Colonic mucosa (tissue), 4 donors: ENCODE measurements at regions not wholly inside any gene's neighbourhood (a gene's known extent, or its start where the extent isn't known, plus 50 kb on each side); places are given as distances from the start of the nearest gene placed in this dataset.
"Not testable (repeated sequence)": the region's sequence is repeated elsewhere in the genome, so short reads cannot be mapped to it uniquely, and the experiment has no call there.

Source experiments
- DNase-seq: peaks from one replicate; pipeline ENCODE4 v3.0.0-alpha.2; 2020
- H3K27ac ChIP-seq: fragments of 200-600 bp; one replicate; pipeline ENCODE4 v1.8.0; 2021
- H3K27me3 ChIP-seq: fragments of 200-600 bp; one replicate; pipeline ENCODE4 v1.8.0; 2021
- H3K36me3 ChIP-seq: fragments of 200-600 bp; one replicate; pipeline ENCODE4 v1.8.0; 2021
- H3K4me1 ChIP-seq: fragments of 200-600 bp; one replicate; pipeline ENCODE4 v1.8.0; 2021; ENCODE audit warnings: mild to moderate bottlenecking
- H3K4me3 ChIP-seq: fragments of 200-600 bp; one replicate; pipeline ENCODE4 v1.8.0; 2021
- H3K9ac ChIP-seq, 2 donors: one replicate each; pipeline ENCODE4 v1.7.0; 2013; ENCODE audit warnings: control low read depth in 2 of 2, low read depth in 2 of 2, low read length in 2 of 2
- H3K9me3 ChIP-seq: fragments of 200-600 bp; one replicate; pipeline ENCODE4 v1.8.0; 2021
- intact Hi-C: fragments of 100-400 bp; cut with DNase I; formaldehyde crosslinking; loops from one replicate; pipeline ENCODE4 v1.14.1; 2022
- TF ChIP-seq, protein P1 (sequence below): fragments of 200-600 bp; IDR thresholded peaks from one replicate; pipeline ENCODE4 v1.8.0; 2022; ENCODE audit warnings: antibody characterized with exemption, mild to moderate bottlenecking
- donor health status: healthy.
- donor health status: DM: no; HTN: no; CAD: no.
- donor health status: DM: no; HTN: no; CAD: no.

DNA sequence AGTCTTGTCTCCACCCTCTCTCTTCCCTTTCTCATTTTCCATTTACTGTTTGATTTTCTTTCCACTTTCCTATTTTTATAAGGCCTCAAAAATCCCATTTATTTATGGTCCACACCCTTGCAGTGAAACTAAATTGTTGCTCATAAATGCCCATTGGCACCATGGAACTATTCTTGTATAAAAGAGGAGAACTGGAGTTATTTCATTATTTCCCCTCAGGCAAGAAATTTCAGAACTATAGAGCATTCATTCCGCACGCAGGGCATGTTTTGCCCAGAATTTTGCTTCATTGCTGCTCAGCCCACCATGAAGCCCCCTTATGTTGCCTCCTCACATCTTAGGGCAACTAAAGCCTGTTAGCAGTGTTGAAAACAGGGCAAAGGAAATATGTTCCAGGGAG is 113.7 kb upstream of the MMADHC start:
- no peaks in the 10 kb centered on the region for H3K36me3 ChIP-seq

DNA sequence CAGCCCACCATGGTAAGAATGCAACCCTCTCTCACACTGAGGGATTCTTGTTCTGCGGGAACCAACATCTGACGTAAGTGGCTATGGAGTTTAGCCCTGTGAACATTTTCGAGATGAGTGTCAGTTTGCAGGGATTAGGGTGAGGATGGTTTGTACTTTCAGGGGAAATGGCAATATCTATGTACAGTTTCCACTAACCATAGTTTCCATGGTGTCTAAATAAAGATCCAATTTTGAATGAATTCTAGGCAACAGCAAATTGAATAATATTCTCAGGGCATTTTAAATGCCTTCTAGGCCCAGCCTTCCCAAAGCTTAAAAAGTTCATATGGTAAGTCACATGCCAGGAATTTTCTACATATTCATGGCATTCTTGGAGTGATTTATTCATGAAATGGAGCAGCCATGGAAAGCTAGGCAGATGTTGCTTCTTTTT is 105.4 kb upstream of the MMADHC start:
- no peaks in the 10 kb centered on the region for H3K9me3 ChIP-seq
- intact Hi-C loops: no loop called here
- no peak overlapping the region for H3K27ac ChIP-seq

More for the DNA sequence above, 113.7 kb upstream of the MMADHC start:
- no peak overlapping the region for H3K27ac ChIP-seq
- TF ChIP-seq, protein P1, sequence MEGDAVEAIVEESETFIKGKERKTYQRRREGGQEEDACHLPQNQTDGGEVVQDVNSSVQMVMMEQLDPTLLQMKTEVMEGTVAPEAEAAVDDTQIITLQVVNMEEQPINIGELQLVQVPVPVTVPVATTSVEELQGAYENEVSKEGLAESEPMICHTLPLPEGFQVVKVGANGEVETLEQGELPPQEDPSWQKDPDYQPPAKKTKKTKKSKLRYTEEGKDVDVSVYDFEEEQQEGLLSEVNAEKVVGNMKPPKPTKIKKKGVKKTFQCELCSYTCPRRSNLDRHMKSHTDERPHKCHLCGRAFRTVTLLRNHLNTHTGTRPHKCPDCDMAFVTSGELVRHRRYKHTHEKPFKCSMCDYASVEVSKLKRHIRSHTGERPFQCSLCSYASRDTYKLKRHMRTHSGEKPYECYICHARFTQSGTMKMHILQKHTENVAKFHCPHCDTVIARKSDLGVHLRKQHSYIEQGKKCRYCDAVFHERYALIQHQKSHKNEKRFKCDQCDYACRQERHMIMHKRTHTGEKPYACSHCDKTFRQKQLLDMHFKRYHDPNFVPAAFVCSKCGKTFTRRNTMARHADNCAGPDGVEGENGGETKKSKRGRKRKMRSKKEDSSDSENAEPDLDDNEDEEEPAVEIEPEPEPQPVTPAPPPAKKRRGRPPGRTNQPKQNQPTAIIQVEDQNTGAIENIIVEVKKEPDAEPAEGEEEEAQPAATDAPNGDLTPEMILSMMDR: no peak
- no peak overlapping the region for H3K4me3 ChIP-seq
- H3K9me3 ChIP-seq: no peaks in the 10 kb centered on the region
- no peak for DNase-seq
- no peak overlapping the region for H3K9ac ChIP-seq
- intact Hi-C loops: no loop called here
- H3K4me1 ChIP-seq: no peaks in the 10 kb centered on the region
- H3K27me3 ChIP-seq: no peaks in the 10 kb centered on the region

DNA sequence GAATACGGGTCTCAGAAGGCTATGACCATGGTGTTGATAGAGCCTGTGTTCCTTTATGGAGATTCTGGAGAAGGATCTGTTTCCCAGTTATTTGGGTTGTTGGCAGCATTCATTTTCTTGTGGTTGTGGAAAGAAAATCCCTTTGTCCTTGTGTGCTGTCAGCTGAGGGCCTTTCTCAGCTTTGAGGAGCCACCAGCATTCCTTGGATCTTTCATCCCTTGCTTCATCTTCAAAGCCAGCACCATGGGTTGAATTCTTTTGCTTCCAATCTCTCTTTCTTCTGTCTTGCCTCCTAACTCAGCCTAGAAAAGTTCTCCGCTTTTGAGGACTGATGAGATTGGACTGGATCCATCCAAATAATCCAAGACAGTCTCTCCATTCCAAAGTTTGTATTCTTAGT is 103.2 kb upstream of the MMADHC start:
- H3K9ac ChIP-seq: no peak overlapping the region
- no peak for DNase-seq
- H3K9me3 ChIP-seq: no peaks in the 10 kb centered on the region
- intact Hi-C loops: no loop called here
- TF ChIP-seq, protein P1: no peak
- H3K36me3 ChIP-seq: no peaks in the 10 kb centered on the region
- no peaks in the 10 kb centered on the region for H3K4me1 ChIP-seq
- no peak overlapping the region for H3K27ac ChIP-seq
- no peak overlapping the region for H3K4me3 ChIP-seq
- no peaks in the 10 kb centered on the region for H3K27me3 ChIP-seq

More for the DNA sequence above, 105.4 kb upstream of the MMADHC start:
- no peak for DNase-seq
- Histone ChIP-seq H3K36me3 (no peaks in the 10 kb centered on the region), H3K9ac (no peak overlapping the region), H3K4me3 (no peak overlapping the region), H3K27me3 (no peaks in the 10 kb centered on the region), H3K4me1 (no peaks in the 10 kb centered on the region)
- TF ChIP-seq, protein P1: no peak

DNA sequence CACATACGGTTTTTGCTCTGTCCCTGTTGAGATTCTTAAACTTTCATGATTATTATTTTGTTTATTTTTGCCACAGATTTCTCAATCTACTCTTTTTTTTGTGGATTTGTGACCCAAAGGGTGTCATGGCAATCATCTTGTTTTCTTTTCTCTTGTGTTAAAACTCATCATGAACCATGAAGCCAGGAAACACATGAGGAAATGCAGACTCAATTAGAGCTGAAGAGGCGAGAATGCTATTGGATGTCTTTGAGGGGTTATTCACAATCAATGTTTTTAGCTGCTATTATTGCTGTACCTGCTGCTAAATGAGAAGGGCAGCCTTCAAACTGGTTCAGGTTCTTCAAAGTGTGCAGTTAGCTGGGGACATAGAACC is 99.5 kb upstream of the MMADHC start:
- H3K4me1 ChIP-seq: no peaks in the 10 kb centered on the region
- TF ChIP-seq, protein P1: no peak
- H3K4me3 ChIP-seq: no peak overlapping the region
- H3K9me3 ChIP-seq: no peaks in the 10 kb centered on the region
- H3K27me3 ChIP-seq: no peaks in the 10 kb centered on the region
- H3K27ac ChIP-seq: no peak overlapping the region
- intact Hi-C loops: no loop called here
- DNase-seq: no peak
- H3K9ac ChIP-seq: no peak overlapping the region
- H3K36me3 ChIP-seq: no peaks in the 10 kb centered on the region

DNA sequence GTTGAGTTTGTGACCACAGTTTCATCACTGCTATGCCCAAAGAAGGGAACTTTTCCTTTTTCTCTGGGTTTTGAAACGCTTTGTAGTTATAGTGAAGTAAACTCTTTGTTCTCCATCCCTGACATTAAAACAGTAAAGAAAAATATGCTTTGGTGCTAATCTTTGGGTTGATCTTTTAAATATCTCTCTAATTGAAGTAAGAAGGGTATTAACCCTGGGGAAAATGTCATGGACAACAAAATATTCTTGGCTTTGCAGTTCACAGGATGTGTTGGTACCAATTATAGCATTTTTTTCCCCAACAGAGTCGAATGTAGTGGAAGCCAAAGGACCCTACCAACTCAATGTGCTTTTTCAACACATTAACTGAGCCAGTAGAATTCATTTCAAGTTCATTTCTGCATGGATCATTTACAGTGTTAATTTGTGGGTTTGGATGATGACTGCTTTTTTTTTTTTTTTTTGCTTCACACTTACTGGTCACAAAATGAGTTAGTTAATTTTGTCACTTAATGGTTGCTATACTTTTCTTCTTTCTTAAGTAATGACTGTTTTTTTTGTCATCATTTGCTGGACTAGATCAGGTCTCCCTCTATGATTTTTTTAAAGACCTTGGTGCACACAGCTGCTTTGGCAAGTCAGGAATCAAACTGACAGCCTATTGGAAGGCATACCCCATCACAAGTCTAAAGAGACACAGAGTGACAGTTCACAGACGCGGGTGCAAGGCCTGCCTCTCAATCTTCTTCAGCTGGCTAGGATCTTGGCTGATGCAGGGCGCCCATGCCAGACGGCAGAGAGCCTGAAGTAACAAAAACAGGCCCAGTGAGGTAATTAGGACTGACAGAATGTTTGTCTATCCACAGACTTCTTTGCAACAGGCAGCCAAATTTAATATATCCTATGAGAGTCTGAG is 98.8 kb upstream of the MMADHC start:
- no peak for DNase-seq

DNA sequence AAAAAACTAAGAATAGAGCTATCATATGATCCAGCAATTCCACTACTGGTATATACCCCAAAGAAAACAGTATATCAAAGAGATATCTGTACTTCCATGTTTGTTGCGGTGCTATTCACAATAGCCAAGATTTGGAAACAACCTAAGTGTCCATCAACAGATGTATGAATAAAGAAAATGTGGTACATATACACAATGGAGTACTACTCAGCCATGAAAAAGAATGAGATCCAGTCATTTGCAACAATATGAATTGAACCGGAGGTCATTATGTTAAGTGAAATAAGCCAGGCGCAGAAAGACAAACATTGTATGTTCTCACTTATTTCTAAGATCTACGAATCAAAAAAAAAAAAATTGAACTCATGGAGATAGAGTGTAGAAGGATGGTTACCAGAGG is 97.8 kb upstream of the MMADHC start:
- H3K4me3 ChIP-seq, H3K36me3 ChIP-seq, H3K4me1 ChIP-seq, H3K27ac ChIP-seq, DNase-seq, H3K9ac ChIP-seq, H3K9me3 ChIP-seq, intact Hi-C loops, H3K27me3 ChIP-seq: not testable (repeated sequence)

More for the DNA sequence above, 98.8 kb upstream of the MMADHC start:
- TF ChIP-seq, protein P1: no peak
- no peak overlapping the region for H3K9ac ChIP-seq
- H3K4me1 ChIP-seq: no peaks in the 10 kb centered on the region
- H3K27ac ChIP-seq: no peak overlapping the region
- H3K4me3 ChIP-seq: no peak overlapping the region
- no peaks in the 10 kb centered on the region for H3K36me3 ChIP-seq
- H3K9me3 ChIP-seq: no peaks in the 10 kb centered on the region
- intact Hi-C loops: no loop called here
- no peaks in the 10 kb centered on the region for H3K27me3 ChIP-seq
